DOHH2 (cell line): ENCODE measurements at regions not wholly inside any gene's neighbourhood (a gene's known extent, or its start where the extent isn't known, plus 50 kb on each side); places are given as distances from the start of the nearest gene placed in this dataset.

Experiments
- H3F3A ChIP-seq: fragments of 200-600 bp; sonication (generic), shearing (Covaris generic); 2 replicates; pipeline ENCODE4 v1.6.0; 2016; ENCODE audit warnings: antibody characterized with exemption, mild to moderate bottlenecking; ENCODE audit not compliant: control insufficient read depth, insufficient read depth
- H3K27ac ChIP-seq: fragments of 200-600 bp; sonication (generic); 2 replicates; pipeline ENCODE4 v1.5.1; 2014; ENCODE audit warnings: low read depth, mild to moderate bottlenecking, low read length, moderate library complexity
- H3K27me3 ChIP-seq: fragments of 200-600 bp; sonication (generic); 2 replicates; pipeline ENCODE4 v1.6.1; 2014; ENCODE audit warnings: mild to moderate bottlenecking, low read length, mixed read lengths; ENCODE audit not compliant: control insufficient read depth
- H3K36me3 ChIP-seq: fragments of 200-600 bp; sonication (generic); 2 replicates; pipeline ENCODE4 v1.6.1; 2014; ENCODE audit warnings: mild to moderate bottlenecking, low read length, moderate library complexity, mixed read lengths; ENCODE audit not compliant: control insufficient read depth
- H3K4me1 ChIP-seq: fragments of 200-600 bp; sonication (generic); 2 replicates; pipeline ENCODE4 v1.6.1; 2014; ENCODE audit warnings: mild to moderate bottlenecking, low read length, mixed read lengths; ENCODE audit not compliant: control insufficient read depth
- H3K4me2 ChIP-seq: fragments of 200-600 bp; sonication (generic); 2 replicates; pipeline ENCODE4 v1.6.0; 2014; ENCODE audit warnings: mild to moderate bottlenecking, low read length, moderate library complexity
- H3K4me3 ChIP-seq: fragments of 200-600 bp; sonication (generic); 2 replicates; pipeline ENCODE4 v1.5.1; 2014; ENCODE audit warnings: mild to moderate bottlenecking, low read length, mixed read lengths
- H3K79me2 ChIP-seq: fragments of 200-600 bp; sonication (generic); 2 replicates; pipeline ENCODE4 v1.6.1; 2014; ENCODE audit warnings: mild to moderate bottlenecking, low read length, mixed read lengths; ENCODE audit not compliant: control insufficient read depth
- H3K9me2 ChIP-seq: fragments of 200-600 bp; sonication (generic); replicated peaks from 2 replicates; pipeline ENCODE4 v1.6.1; 2014; ENCODE audit warnings: mild to moderate bottlenecking, low read length, mixed read lengths; ENCODE audit not compliant: control insufficient read depth
- H3K9me3 ChIP-seq: fragments of 200-600 bp; sonication (generic); 2 replicates; pipeline ENCODE4 v1.6.1; 2014; ENCODE audit warnings: antibody characterized with exemption, low read length, mixed read lengths; ENCODE audit not compliant: control insufficient read depth, insufficient read depth
- H4K20me1 ChIP-seq: fragments of 200-600 bp; sonication (generic); 2 replicates; pipeline ENCODE4 v1.6.0; 2014; ENCODE audit warnings: low read depth, mild to moderate bottlenecking, antibody characterized with exemption, low read length, moderate library complexity; ENCODE audit not compliant: control insufficient read depth, insufficient read depth
- CTCF ChIP-seq: fragments of 200-600 bp; sonication (generic); IDR thresholded peaks from one replicate; pipeline ENCODE4 v1.5.1; 2014; ENCODE audit warnings: antibody characterized with exemption, mild to moderate bottlenecking, low read depth, low read length; ENCODE audit not compliant: poor library complexity, severe bottlenecking
- EZH2phosphoT487 ChIP-seq: fragments of 200-600 bp; sonication (generic); IDR thresholded peaks from 2 replicates; pipeline ENCODE4 v1.6.1; 2017; ENCODE audit warnings: borderline replicate concordance, mild to moderate bottlenecking, antibody characterized with exemption, low read length, moderate library complexity, mixed read lengths

GRCh38 chr14:83568141-83568540, 1961.8 kb upstream of the FLRT2 start:
- no peaks in the 10 kb centered on the region for H3K36me3 ChIP-seq

GRCh38 chr14:83575301-83575700, 1954.6 kb upstream of the FLRT2 start:
- no peaks in the 10 kb centered on the region for H3K27me3 ChIP-seq
- no peaks in the 10 kb centered on the region for H3F3A ChIP-seq
- TF ChIP-seq EZH2phosphoT487 = no peak
- TF ChIP-seq CTCF = no peak
- H3K9me3 ChIP-seq = no peaks in the 10 kb centered on the region
- H3K4me3 ChIP-seq = no peak overlapping the region
- no peaks in the 10 kb centered on the region for H3K79me2 ChIP-seq
- H4K20me1 ChIP-seq = no peaks in the 10 kb centered on the region
- no peaks in the 10 kb centered on the region for H3K4me1 ChIP-seq
- H3K4me2 ChIP-seq = no peak overlapping the region
- no peaks in the 10 kb centered on the region for H3K9me2 ChIP-seq
- H3K36me3 ChIP-seq = no peaks in the 10 kb centered on the region
- no peak overlapping the region for H3K27ac ChIP-seq

More at GRCh38 chr14:83568141-83568540, 1961.8 kb upstream of the FLRT2 start:
- Histone ChIP-seq H3K27me3 (no peaks in the 10 kb centered on the region), H3K4me2 (no peak overlapping the region), H3K4me1 (no peaks in the 10 kb centered on the region), H4K20me1 (no peaks in the 10 kb centered on the region), H3K9me3 (no peaks in the 10 kb centered on the region), H3K4me3 (no peak overlapping the region), H3K79me2 (no peaks in the 10 kb centered on the region), H3K27ac (no peak overlapping the region), H3F3A (no peaks in the 10 kb centered on the region), H3K9me2 (no peaks in the 10 kb centered on the region)
- no peak for TF ChIP-seq CTCF
- no peak for TF ChIP-seq EZH2phosphoT487

GRCh38 chr14:83583201-83583600, 1946.7 kb upstream of the FLRT2 start:
- TF ChIP-seq EZH2phosphoT487 (no peak), CTCF (no peak)
- Histone ChIP-seq H3K4me1 (no peaks in the 10 kb centered on the region), H3K36me3 (no peaks in the 10 kb centered on the region), H3K27ac (no peak overlapping the region), H3F3A (no peaks in the 10 kb centered on the region), H3K9me2 (no peaks in the 10 kb centered on the region), H3K4me3 (no peak overlapping the region), H3K4me2 (no peak overlapping the region), H3K79me2 (no peaks in the 10 kb centered on the region), H3K27me3 (no peaks in the 10 kb centered on the region), H4K20me1 (no peaks in the 10 kb centered on the region), H3K9me3 (no peaks in the 10 kb centered on the region; the same call in 1 of the 2 replicates)

- no peaks in the 10 kb centered on the region for H3K4me1 ChIP-seq
- H3K27me3 ChIP-seq = no peaks in the 10 kb centered on the region
- TF ChIP-seq EZH2phosphoT487 (no peak), CTCF (no peak)
- H3K27ac ChIP-seq = no peak overlapping the region
- no peak overlapping the region for H3K4me3 ChIP-seq
- no peaks in the 10 kb centered on the region for H3K79me2 ChIP-seq
- H3K9me2 ChIP-seq = no peaks in the 10 kb centered on the region
- no peaks in the 10 kb centered on the region for H4K20me1 ChIP-seq
- no peak overlapping the region for H3K4me2 ChIP-seq
- no peaks in the 10 kb centered on the region for H3K36me3 ChIP-seq
- no peaks in the 10 kb centered on the region for H3F3A ChIP-seq
- peaks cover 4% of the 10 kb centered on the region; the same call in 1 of the 2 replicates for H3K9me3 ChIP-seq
Observed at GRCh38 chr14:83594874-83595273, 1935.1 kb upstream of the FLRT2 start.
